Stimulated activated CD4-positive, alpha-beta T cell treated with anti-CD3 and anti-CD28 coated beads, TNF-alpha, amount 100 ng/mL, for 1 hour (primary cell): ENCODE measurements at regions not wholly inside any gene's neighbourhood (a gene's known extent, or its start where the extent isn't known, plus 50 kb on each side); places are given as distances from the start of the nearest gene placed in this dataset.
"Not testable (repeated sequence)": the region's sequence is repeated elsewhere in the genome, so short reads cannot be mapped to it uniquely, and the experiment has no call there.

ENCODE experiments used
- DNase-seq, 3 donors: peaks; one replicate each; pipeline ENCODE4 v3.0.0-alpha.2; 2020; ENCODE audit warnings: low read depth in 3 of 3, low spot score in 1 of 3

DNA sequence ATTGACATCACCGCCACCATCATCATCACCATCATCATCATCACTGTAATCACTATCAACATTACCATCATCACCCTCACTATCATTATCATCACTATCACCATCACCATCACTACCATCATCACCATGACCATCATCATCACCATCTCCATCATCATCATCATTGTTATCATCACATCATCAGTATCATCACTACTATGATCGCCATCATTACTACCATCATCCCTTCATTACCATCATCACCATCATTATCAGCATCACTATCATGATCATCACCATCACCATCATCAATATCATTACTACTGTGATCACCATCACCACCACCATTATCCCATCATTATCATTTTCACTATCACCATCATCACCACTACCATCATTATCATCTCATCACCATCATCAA is 368.3 kb downstream of the SEC14L1 start:
- DNase-seq, result no peak

DNA sequence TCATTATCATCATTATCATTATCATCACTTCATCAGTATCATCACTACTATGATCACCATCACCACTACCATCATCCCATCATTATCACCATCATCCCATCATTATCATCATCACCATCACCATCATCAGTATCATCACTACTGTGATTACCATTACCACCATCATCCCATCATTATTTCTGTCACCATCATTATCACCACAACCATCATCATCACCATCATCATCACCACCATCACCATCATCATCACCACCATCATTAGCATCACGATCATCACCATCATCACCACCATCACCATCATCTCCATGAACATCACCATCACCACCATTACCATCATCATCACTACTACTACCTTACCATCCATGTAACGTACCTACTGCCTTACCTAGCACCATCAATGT is 368.8 kb downstream of the SEC14L1 start:
- no peak for DNase-seq

DNA sequence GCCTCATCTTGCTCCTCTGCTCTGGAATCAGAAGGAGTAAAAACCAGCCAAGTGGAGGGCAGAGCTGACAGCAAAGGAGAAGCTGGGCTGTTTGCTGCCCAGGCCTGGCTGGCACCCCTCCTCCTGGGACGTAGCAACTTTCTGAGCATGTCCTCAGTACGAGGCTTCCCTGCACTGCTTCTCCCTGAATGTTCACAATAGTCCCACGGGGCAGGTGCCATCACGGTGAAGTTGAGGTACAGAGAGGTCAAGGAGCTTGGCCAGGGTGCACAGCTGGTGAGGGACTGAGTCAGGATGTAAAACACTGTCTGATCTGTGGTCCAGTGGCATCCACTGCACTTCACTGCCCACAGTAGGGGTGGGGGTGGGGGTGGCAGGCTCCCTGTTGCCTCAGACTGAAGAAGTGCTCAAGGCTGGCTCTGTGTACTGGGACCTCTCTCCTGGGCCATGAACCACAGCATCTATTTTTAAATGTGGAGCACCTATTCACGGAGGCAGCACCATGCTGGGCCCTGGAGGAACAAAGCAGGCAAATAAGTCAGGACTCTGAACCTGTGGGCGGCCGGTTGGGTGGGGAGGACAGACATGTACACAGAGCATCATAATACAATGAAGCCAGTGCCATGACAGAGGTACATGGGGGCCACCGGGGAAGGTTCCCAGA is 369.5 kb downstream of the SEC14L1 start:
- no peak for DNase-seq

DNA sequence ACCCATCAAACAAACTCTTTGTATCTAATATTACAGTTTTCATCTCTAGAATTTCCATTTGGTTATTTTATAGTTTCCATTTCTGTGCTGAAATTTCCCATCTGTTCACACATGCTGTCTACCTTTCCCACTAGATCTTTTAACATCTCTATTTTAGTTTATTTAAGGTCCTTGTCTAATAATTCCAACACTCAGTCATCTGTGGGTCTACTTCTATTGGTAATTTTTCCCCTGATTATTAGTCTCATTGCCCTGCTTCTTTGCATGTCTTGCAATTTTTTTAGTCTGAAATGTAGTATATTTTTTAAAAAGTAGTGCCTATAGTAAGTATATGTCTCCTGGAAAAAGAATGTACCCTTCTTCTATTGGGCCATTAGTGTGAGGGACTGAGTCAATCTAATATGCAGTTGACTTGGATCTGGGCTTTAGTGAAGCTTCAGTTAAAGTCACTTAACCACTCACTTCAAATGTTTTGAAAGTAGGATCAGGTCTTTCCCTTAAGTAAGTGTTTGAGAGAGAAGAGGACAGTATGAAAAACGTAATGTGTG is 370.8 kb downstream of the SEC14L1 start:
- DNase-seq, result no peak

DNA sequence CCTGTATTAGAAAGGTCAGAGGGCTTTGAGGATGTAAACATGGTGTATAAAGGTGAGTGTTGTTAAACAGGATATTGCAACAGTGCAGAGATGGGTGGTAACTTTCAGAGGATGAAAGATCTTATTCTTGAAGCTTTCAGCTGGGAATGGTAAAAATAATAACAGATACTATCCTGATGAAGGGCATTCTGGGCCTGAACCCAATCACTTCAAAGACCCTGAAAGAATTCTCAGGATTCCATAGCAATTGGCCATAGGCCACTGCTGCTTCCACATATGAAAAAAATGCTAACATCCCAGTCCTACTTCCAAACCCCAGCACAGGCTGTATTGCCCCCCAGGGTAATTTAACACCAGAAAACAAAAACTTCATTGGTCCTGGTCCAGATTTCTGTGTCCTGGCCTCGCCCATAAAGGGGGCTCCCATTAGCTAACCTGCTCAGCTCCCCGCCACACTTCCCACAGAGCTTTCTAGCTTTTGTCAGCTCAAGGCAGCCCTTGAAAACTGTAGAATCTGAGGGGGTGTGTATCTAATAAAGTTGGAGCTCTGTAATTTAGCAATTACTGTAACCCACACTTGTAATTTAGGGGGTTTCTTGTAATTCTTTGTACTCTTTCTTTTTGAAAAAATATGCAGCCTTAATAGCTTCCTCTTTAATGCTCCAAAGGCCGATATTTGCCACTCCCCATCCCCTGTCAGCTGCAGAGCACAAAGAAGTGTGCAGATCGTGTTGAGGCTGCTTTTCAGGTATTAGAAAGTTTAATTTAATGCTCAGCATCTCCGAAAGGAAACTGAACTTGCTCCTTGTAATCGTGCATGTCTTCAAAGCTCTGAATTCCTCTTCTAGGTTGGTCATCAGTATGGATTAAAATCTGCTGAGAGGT is 371.5 kb downstream of the SEC14L1 start:
- no peak for DNase-seq

DNA sequence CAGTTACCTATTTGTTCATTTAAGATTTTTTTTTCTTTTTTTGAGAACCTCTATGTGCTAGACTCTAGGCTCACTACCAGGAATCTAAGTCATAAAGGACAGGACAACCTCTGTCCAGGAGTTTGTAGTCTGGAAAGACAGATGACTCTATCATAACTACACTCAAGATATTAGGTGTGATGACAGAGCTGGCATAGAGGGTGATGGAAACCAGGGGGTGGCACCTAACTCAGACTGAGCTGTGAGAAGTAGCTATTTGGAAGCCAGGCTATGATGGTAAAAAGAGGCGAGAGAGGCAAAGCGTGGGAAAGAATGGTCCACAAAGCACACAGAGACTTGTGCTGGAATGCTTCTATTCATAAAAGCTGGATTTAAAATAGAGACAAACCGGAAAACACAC is 372.3 kb downstream of the SEC14L1 start:
- DNase-seq, result no peak

GRCh38 chr17:77515227-77515626 is 374.5 kb downstream of the SEC14L1 start:
- DNase-seq, result no peak

DNA sequence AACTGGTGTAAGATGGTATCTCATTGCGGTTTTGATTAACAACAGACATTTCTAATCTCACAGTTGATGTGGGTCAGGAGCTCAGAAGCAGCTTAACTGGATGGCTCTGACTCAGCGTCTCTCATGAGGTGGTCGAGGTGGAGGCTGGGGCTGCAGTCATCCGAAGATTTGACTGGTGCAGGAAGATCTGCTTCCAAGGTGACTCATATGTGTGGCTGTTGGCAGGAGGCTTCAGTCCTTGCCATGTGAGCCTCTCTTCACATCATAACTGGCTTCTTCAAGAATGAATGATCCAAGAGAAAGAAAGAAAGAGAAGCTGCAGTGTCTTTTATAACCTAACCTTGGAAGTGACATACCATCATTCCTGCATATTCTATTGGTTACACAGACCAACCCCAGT is 376.1 kb downstream of the SEC14L1 start:
- no peak for DNase-seq

GRCh38 chr17:77521076-77521475 is 380.3 kb downstream of the SEC14L1 start:
- DNase-seq, result no peak

DNA sequence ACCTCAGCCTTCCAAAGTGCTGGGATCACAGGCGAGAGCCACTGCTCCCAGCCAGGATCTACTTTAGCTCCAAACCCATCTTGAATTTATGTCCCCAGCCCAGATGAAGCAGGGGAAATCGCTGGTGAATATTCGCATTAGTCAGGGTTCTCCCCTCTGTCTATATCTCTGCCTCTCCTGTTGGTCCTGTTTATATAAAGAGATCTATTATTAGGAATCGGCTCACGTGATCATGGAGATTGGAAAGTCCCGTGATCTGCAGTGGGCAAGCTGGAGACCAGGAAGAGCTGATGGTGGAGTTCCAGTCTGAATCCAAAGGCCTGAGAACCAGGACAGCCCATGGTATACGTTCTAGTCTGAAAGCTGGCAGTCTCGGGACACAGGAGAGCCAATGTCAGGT is 382.8 kb downstream of the SEC14L1 start:
- no peak for DNase-seq

DNA sequence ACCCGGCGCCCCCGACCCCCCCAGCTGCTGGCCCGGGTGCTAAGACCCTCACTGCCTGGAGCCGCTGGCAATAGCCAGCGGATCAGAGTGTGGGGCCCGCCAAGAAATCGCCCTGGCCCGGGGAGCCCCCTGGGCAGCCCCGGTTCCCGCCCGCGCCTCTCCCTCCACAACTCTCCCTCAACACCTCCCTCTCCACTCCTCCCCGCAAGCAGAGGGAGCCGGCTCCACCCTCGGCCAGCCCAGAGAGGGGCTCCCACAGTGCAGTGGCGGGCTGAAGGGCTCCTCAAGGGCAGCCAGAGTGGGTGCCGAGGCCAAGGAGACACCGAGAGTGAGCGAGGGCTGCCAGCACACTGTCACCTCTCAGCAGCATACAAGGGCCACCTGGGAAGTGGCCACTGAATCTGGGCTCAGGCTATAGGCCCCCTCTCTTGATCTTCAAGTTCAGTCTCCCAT is 385.5 kb downstream of the SEC14L1 start:
- DNase-seq, result no peak

GRCh38 chr17:77526728-77527350 is 386.1 kb downstream of the SEC14L1 start:
- no peak for DNase-seq

GRCh38 chr17:77527409-77527808 is 386.6 kb downstream of the SEC14L1 start:
- DNase-seq, result no peak

GRCh38 chr17:77527836-77528505 is 387.2 kb downstream of the SEC14L1 start:
- DNase-seq, result no peak

DNA sequence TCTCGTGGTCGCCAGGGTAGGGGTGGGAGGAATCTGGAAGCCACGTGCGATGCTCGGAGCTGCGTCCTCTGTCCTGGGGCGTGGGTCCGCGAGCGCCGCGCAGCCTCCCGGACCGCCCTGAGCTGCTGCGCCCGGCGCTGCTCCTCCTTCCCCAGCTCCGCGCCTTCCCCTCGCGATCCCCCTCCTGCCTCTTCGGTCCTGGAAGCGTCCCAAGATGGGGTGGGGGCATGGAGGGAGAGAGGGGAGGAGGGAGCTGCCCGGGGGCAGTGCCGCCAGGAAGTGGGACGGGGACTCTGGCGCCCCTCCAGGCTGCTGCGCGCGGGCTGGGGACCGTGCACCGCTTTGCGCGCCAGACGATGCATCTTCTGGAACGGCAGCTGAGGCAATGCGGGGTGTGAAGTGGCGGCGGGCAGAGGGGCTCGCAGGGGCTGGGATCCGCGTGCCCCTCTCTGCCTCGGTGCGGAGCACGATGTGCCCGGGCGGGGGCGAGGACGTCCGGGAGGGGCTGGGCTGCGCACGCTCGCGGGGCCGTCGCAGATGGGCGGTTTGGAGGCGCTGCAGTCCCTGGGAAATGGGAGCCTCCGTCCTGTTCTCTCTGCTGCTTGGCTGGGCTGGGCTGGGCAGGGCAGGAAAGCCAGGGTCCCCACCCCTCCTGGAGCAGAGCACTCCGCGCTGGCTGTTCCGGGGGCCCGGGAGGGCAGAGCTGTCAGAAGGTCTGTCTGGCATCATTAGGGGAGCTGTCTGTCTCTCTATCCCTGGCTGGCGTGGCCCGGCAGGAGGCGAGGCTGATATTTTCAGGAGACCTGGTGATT is 388.0 kb downstream of the SEC14L1 start:
- DNase-seq, result peak in 1 of 3 donors; percentile 18

DNA sequence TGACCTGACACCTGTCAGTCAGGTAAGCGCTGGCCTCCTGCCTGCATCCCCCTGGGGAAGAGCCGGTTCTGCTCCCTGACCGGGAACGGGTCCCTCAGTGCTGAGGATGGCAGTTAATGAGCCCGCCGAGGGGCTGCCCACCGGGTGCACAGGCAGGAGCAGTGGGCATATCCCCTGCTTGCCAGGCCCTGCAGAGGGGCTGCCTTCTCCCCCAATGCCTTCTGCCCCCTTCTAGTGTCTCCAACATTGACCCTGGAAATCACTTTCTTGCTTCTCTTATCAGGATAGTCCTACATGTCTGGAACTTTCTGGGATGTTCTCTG is 388.5 kb downstream of the SEC14L1 start:
- no peak for DNase-seq

- no peak for DNase-seq
Observed at GRCh38 chr17:77530591-77530990, 389.8 kb downstream of the SEC14L1 start.

- DNase-seq, result no peak
Observed at GRCh38 chr17:77531002-77531401, 390.2 kb downstream of the SEC14L1 start.

DNA sequence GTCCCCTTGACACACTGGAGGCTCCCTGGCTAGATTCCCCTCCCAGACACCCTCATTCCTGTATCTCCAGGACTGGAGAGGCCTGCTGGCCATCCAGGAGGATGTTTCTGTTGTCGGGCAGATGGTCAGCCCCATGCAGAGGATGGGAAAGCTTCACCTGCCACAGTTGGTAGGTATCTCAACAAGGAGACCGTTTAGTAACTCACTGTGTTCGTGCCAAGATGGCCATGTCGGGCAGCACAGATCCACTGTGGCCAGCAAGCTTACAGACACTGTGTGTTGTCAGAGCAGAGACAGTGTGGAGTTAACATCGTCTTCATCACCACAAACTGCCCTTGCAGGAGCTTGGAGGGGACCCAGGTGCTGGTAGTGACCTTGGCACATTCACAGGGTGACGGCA is 390.9 kb downstream of the SEC14L1 start:
- DNase-seq, result no peak

DNA sequence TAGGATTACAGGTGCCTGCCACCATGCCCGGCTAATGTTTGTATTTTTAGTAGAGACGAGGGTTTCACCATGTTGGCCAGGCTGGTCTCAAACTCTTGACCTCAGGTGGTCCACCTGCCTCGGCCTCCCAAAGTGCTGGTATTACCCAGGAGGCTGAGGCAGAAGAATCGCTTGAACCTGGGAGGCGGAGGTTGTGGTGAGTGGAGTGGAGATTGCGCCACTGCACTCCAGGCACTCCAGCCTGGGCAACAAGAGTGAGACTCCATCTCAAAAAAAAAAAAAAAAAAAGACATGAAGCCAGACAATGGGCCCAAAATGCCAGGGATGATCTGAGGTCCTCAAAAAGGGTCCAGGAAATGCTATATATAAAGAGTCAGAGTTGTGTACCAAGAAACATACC is 392.9 kb downstream of the SEC14L1 start:
- not testable (repeated sequence) for DNase-seq

DNA sequence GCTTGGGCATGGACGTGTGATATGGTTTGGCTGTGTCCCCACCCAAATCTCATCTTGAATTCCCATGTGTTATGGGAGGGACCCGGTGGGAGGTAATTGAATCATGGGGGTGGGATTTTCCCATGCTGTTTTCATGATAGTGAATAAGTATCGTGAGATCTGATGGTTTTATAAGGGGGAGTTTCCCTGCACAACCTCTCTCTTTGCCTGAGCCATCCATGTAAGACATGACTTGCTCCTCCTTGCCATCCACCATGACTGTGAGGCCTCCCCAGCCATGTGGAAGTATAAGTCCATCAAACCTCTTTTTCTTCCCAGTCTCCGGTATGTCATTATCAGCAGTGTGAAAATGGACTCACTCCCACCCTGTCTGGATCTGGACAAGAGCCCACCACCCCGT is 393.4 kb downstream of the SEC14L1 start:
- no peak for DNase-seq
